ENCODE measurements at regions not wholly inside any gene's neighbourhood (a gene's known extent, or its start where the extent isn't known, plus 50 kb on each side); places are given as distances from the start of the nearest gene placed in this dataset.

DNA sequence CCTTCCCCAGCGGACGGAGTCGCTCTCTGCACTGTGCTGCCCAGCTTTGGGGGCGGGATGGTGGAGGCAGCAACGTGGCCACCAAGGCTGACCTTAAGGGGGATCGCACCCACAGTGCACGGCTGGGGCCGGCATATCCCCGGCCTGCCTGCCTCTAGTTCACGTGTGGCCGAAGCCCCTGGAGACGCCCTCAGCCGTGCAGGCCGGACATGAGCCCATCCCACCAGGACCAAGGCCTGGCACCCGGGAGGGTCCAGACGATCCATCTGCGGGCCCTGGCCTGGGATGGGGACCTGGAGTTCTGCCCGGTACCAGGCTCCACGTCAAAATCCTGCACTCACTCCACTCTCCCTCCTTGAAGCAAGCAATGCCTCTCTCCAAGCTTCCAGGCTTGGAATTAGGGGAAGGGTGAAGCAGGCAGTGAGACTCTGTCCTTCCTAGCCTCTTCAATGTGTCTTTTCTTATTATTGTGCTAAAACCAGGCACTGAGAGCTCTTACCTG, 520.8 kb downstream of the REEP3 start:
- no peak overlapping the region for H3K4me3 Mint-ChIP-seq
- Histone ChIP-seq H2AFZ (peak overlapping the region; percentile 95), H4K20me1 (replicated peaks; ENCODE audit: insufficient read depth) (no peaks in the 10 kb centered on the region), H3K4me2 (no peak overlapping the region), H3K27me3 (ENCODE audit: insufficient read depth) (no peaks in the 10 kb centered on the region), H3K79me2 (replicated peaks; ENCODE audit: insufficient read depth) (no peaks in the 10 kb centered on the region), H3K36me3 (ENCODE audit: insufficient read depth) (no peaks in the 10 kb centered on the region), H3K27ac (ENCODE audit: low read depth) (no peak overlapping the region), H3K4me1 (ENCODE audit: insufficient read depth) (no peaks in the 10 kb centered on the region), H3K4me3 (no peak overlapping the region), H3K9me2 (ENCODE audit: insufficient read depth) (no peaks in the 10 kb centered on the region), H3F3A (replicated peaks; ENCODE audit: low read depth) (no peaks in the 10 kb centered on the region)
- no peaks in the 10 kb centered on the region for H3K36me3 Mint-ChIP-seq (ENCODE audit: low read depth)
- H3K27ac Mint-ChIP-seq = no peak overlapping the region
- no peaks in the 10 kb centered on the region; the same call in 1 of the 3 replicates for H3K4me1 Mint-ChIP-seq
- DNase-seq (ENCODE audit: low spot score) (no peak), ATAC-seq (no peak)
- no peaks in the 10 kb centered on the region for H3K9me3 Mint-ChIP-seq
- no peak for TF ChIP-seq EZH2phosphoT487 (IDR thresholded peaks at IDR 0.05; ENCODE audit: unreplicated experiment)
- TF ChIP-seq, protein P1, sequence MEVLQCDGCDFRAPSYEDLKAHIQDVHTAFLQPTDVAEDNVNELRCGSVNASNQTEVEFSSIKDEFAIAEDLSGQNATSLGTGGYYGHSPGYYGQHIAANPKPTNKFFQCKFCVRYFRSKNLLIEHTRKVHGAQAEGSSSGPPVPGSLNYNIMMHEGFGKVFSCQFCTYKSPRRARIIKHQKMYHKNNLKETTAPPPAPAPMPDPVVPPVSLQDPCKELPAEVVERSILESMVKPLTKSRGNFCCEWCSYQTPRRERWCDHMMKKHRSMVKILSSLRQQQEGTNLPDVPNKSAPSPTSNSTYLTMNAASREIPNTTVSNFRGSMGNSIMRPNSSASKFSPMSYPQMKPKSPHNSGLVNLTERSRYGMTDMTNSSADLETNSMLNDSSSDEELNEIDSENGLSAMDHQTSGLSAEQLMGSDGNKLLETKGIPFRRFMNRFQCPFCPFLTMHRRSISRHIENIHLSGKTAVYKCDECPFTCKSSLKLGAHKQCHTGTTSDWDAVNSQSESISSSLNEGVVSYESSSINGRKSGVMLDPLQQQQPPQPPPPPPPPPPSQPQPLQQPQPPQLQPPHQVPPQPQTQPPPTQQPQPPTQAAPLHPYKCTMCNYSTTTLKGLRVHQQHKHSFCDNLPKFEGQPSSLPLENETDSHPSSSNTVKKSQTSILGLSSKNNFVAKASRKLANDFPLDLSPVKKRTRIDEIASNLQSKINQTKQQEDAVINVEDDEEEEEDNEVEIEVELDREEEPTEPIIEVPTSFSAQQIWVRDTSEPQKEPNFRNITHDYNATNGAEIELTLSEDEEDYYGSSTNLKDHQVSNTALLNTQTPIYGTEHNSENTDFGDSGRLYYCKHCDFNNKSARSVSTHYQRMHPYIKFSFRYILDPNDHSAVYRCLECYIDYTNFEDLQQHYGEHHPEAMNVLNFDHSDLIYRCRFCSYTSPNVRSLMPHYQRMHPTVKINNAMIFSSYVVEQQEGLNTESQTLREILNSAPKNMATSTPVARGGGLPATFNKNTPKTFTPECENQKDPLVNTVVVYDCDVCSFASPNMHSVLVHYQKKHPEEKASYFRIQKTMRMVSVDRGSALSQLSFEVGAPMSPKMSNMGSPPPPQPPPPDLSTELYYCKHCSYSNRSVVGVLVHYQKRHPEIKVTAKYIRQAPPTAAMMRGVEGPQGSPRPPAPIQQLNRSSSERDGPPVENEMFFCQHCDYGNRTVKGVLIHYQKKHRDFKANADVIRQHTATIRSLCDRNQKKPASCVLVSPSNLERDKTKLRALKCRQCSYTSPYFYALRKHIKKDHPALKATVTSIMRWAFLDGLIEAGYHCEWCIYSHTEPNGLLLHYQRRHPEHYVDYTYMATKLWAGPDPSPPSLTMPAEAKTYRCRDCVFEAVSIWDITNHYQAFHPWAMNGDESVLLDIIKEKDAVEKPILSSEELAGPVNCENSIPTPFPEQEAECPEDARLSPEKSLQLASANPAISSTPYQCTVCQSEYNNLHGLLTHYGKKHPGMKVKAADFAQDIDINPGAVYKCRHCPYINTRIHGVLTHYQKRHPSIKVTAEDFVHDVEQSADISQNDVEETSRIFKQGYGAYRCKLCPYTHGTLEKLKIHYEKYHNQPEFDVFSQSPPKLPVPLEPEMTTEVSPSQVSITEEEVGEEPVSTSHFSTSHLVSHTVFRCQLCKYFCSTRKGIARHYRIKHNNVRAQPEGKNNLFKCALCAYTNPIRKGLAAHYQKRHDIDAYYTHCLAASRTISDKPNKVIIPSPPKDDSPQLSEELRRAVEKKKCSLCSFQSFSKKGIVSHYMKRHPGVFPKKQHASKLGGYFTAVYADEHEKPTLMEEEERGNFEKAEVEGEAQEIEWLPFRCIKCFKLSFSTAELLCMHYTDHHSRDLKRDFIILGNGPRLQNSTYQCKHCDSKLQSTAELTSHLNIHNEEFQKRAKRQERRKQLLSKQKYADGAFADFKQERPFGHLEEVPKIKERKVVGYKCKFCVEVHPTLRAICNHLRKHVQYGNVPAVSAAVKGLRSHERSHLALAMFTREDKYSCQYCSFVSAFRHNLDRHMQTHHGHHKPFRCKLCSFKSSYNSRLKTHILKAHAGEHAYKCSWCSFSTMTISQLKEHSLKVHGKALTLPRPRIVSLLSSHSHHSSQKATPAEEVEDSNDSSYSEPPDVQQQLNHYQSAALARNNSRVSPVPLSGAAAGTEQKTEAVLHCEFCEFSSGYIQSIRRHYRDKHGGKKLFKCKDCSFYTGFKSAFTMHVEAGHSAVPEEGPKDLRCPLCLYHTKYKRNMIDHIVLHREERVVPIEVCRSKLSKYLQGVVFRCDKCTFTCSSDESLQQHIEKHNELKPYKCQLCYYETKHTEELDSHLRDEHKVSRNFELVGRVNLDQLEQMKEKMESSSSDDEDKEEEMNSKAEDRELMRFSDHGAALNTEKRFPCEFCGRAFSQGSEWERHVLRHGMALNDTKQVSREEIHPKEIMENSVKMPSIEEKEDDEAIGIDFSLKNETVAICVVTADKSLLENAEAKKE (CRISPR knock-in tag; IDR thresholded peaks at IDR 0.05) = no peak
- no peak for TF ChIP-seq STAT1 (IDR thresholded peaks at IDR 0.05; ENCODE audit: unreplicated experiment)
- no peak for TF ChIP-seq CREB1 (CRISPR knock-in tag; IDR thresholded peaks at IDR 0.05; ENCODE audit: low read depth)
- no peak for TF ChIP-seq POLR2AphosphoS5 (IDR thresholded peaks at IDR 0.05; ENCODE audit: low read depth)
- no peak for TF ChIP-seq EZH2 (IDR thresholded peaks at IDR 0.05; ENCODE audit: low read depth, unreplicated experiment)
- TF ChIP-seq, protein P2, sequence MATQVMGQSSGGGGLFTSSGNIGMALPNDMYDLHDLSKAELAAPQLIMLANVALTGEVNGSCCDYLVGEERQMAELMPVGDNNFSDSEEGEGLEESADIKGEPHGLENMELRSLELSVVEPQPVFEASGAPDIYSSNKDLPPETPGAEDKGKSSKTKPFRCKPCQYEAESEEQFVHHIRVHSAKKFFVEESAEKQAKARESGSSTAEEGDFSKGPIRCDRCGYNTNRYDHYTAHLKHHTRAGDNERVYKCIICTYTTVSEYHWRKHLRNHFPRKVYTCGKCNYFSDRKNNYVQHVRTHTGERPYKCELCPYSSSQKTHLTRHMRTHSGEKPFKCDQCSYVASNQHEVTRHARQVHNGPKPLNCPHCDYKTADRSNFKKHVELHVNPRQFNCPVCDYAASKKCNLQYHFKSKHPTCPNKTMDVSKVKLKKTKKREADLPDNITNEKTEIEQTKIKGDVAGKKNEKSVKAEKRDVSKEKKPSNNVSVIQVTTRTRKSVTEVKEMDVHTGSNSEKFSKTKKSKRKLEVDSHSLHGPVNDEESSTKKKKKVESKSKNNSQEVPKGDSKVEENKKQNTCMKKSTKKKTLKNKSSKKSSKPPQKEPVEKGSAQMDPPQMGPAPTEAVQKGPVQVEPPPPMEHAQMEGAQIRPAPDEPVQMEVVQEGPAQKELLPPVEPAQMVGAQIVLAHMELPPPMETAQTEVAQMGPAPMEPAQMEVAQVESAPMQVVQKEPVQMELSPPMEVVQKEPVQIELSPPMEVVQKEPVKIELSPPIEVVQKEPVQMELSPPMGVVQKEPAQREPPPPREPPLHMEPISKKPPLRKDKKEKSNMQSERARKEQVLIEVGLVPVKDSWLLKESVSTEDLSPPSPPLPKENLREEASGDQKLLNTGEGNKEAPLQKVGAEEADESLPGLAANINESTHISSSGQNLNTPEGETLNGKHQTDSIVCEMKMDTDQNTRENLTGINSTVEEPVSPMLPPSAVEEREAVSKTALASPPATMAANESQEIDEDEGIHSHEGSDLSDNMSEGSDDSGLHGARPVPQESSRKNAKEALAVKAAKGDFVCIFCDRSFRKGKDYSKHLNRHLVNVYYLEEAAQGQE (IDR thresholded peaks at IDR 0.05; ENCODE audit: unreplicated experiment) = no peak
- H3K27me3 Mint-ChIP-seq (ENCODE audit: insufficient read depth, low read depth, poor library complexity) = peaks cover 4% of the 10 kb centered on the region
